ENCODE measurements at regions not wholly inside any gene's neighbourhood (a gene's known extent, or its start where the extent isn't known, plus 50 kb on each side); places are given as distances from the start of the nearest gene placed in this dataset.
"Not testable (repeated sequence)": the region's sequence is repeated elsewhere in the genome, so short reads cannot be mapped to it uniquely, and the experiment has no call there.

GRCh38 chr13:50467156-50468110 lies 376.1 kb downstream of the DLEU7 start:
- no peaks in the 10 kb centered on the region for H3K36me3 ChIP-seq
- intact Hi-C loops (cut with DNase I; ENCODE audit: low total_unique reads) = no loop called here
- 77 to 85% (median 81%) methylated on average over 11 of the region's 11 CpGs for WGBS, 5 donors
- no peak for DNase-seq
- no peaks in the 10 kb centered on the region for H3K4me1 ChIP-seq
- no peak for TF ChIP-seq POLR2A (IDR thresholded peaks at IDR 0.05)
- TF ChIP-seq, protein P1, sequence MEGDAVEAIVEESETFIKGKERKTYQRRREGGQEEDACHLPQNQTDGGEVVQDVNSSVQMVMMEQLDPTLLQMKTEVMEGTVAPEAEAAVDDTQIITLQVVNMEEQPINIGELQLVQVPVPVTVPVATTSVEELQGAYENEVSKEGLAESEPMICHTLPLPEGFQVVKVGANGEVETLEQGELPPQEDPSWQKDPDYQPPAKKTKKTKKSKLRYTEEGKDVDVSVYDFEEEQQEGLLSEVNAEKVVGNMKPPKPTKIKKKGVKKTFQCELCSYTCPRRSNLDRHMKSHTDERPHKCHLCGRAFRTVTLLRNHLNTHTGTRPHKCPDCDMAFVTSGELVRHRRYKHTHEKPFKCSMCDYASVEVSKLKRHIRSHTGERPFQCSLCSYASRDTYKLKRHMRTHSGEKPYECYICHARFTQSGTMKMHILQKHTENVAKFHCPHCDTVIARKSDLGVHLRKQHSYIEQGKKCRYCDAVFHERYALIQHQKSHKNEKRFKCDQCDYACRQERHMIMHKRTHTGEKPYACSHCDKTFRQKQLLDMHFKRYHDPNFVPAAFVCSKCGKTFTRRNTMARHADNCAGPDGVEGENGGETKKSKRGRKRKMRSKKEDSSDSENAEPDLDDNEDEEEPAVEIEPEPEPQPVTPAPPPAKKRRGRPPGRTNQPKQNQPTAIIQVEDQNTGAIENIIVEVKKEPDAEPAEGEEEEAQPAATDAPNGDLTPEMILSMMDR (IDR thresholded peaks at IDR 0.05 in 8 of 11, conservative IDR thresholded peaks at IDR 0.05 in 3 of 11) = no peak
- no peak for TF ChIP-seq POLR2AphosphoS5 (IDR thresholded peaks at IDR 0.05)
- H3K27me3 ChIP-seq (replicated peaks in 1 of 7) = no peaks in the 10 kb centered on the region
- no peaks in the 10 kb centered on the region for H3K9me3 ChIP-seq
- no peak overlapping the region for H3K4me3 ChIP-seq
- H3K27ac ChIP-seq = no peak overlapping the region

- Histone ChIP-seq H3K4me3 (no peak overlapping the region), H3K4me1 (no peaks in the 10 kb centered on the region), H3K27me3 (replicated peaks in 1 of 7) (no peaks in the 10 kb centered on the region), H3K27ac (no peak overlapping the region), H3K9me3 (no peaks in the 10 kb centered on the region), H3K36me3 (no peaks in the 10 kb centered on the region)
- no peak for DNase-seq
- WGBS, 5 donors = 75 to 86% (median 83%) methylated on average over 13 of the region's 13 CpGs
- no peak for TF ChIP-seq POLR2AphosphoS5 (IDR thresholded peaks at IDR 0.05)
- TF ChIP-seq, protein P1 (IDR thresholded peaks at IDR 0.05 in 8 of 11, conservative IDR thresholded peaks at IDR 0.05 in 3 of 11) = no peak
- intact Hi-C loops (cut with DNase I; ENCODE audit: low total_unique reads) = no loop called here
Observed at GRCh38 chr13:50468849-50469669, 374.4 kb downstream of the DLEU7 start.

GRCh38 chr13:50473050-50473449 lies 370.4 kb downstream of the DLEU7 start:
- intact Hi-C loops (cut with DNase I; ENCODE audit: low total_unique reads); H3K4me3 ChIP-seq: not testable (repeated sequence)
- WGBS, 5 donors = 60 to 100% (median 100%) methylated on average over 1 to 2 of the region's 3 CpGs

GRCh38 chr13:50474088-50474662 lies 369.3 kb downstream of the DLEU7 start:
- intact Hi-C loops (cut with DNase I; ENCODE audit: low total_unique reads) = no loop called here
- H3K4me1 ChIP-seq = peaks cover 0 to 7% (median 4%) of the 10 kb centered on the region in 6 donors
- no peak for DNase-seq
- H3K27ac ChIP-seq = no peak overlapping the region
- no peaks in the 10 kb centered on the region for H3K9me3 ChIP-seq
- no peaks in the 10 kb centered on the region for H3K36me3 ChIP-seq
- TF ChIP-seq, protein P1 (IDR thresholded peaks at IDR 0.05 in 8 of 11, conservative IDR thresholded peaks at IDR 0.05 in 3 of 11) = no peak
- TF ChIP-seq POLR2AphosphoS5 (IDR thresholded peaks at IDR 0.05) (no peak), POLR2A (IDR thresholded peaks at IDR 0.05) (no peak)
- no peaks in the 10 kb centered on the region for H3K27me3 ChIP-seq (replicated peaks in 1 of 7)
- WGBS, 5 donors = 89 to 95% (median 91%) methylated on average over 2 of the region's 2 CpGs
- H3K4me3 ChIP-seq = no peak overlapping the region

More at GRCh38 chr13:50473050-50473449, 370.4 kb downstream of the DLEU7 start:
- not testable (repeated sequence) for H3K27me3 ChIP-seq (replicated peaks in 1 of 7); DNase-seq; H3K36me3 ChIP-seq; H3K27ac ChIP-seq; H3K4me1 ChIP-seq; H3K9me3 ChIP-seq
